Esophagus (tissue), 2 donors: ENCODE measurements at regions not wholly inside any gene's neighbourhood (a gene's known extent, or its start where the extent isn't known, plus 50 kb on each side); places are given as distances from the start of the nearest gene placed in this dataset.

Experiments used
- H3K27ac ChIP-seq, 2 donors: one replicate each; pipeline ENCODE4 v1.5.1; 2013; ENCODE audit warnings: low read depth in 2 of 2, mild to moderate bottlenecking in 2 of 2, inconsistent platforms in 1 of 2, low read length in 1 of 2, moderate library complexity in 1 of 2
- H3K27me3 ChIP-seq, 2 donors: one replicate each; pipeline ENCODE4 v1.6.1; 2013; ENCODE audit warnings: low read length in 2 of 2, control low read depth in 1 of 2, mild to moderate bottlenecking in 1 of 2; ENCODE audit not compliant: insufficient read depth in 2 of 2, control insufficient read depth in 1 of 2
- H3K36me3 ChIP-seq, 2 donors: one replicate each; pipeline ENCODE4 v1.6.1; 2013; ENCODE audit warnings: low read length in 1 of 2; ENCODE audit not compliant: control insufficient read depth in 2 of 2, insufficient read depth in 2 of 2
- H3K4me1 ChIP-seq, 2 donors: one replicate each; pipeline ENCODE4 v1.6.1; 2013; ENCODE audit warnings: low read length in 1 of 2; ENCODE audit not compliant: control insufficient read depth in 2 of 2, insufficient read depth in 2 of 2
- H3K4me3 ChIP-seq, 2 donors: one replicate each; pipeline ENCODE4 v1.5.1; 2013; ENCODE audit warnings: low read length in 2 of 2, mild to moderate bottlenecking in 2 of 2, low read depth in 1 of 2, moderate library complexity in 1 of 2
- H3K9me3 ChIP-seq, 2 donors: one replicate each; pipeline ENCODE4 v1.6.1; 2013; ENCODE audit warnings: mild to moderate bottlenecking in 2 of 2, low read depth in 1 of 2, low read length in 1 of 2, moderate library complexity in 1 of 2; ENCODE audit not compliant: control insufficient read depth in 2 of 2, insufficient read depth in 1 of 2
- WGBS, 2 donors: extraction: QIAGEN DNeasy Blood & Tissue Kit; methylation state at CpG; one replicate each; pipeline ENCODE4 v1.1.7; 2013; 5-methylcytosine and 5-hydroxymethylcytosine counted together
- donor health status: healthy with polysubstance abuse.
- donor health status: Bipolar disorder and iron deficiency.

GRCh38 chr3:137410028-137410427 is 354.1 kb upstream of the SOX14 start:
- no peaks in the 10 kb centered on the region for H3K9me3 ChIP-seq

GRCh38 chr3:137420198-137420995 is 343.7 kb upstream of the SOX14 start:
- Histone ChIP-seq H3K9me3 (peaks cover 3 to 8% of the 10 kb centered on the region in 2 donors), H3K36me3 (no peaks in the 10 kb centered on the region), H3K27me3 (no peaks in the 10 kb centered on the region), H3K4me3 (no peak overlapping the region), H3K27ac (no peak overlapping the region), H3K4me1 (no peaks in the 10 kb centered on the region)
- 85 to 91% methylated on average over 4 of the region's 4 CpGs for WGBS, 2 donors

More at GRCh38 chr3:137410028-137410427, 354.1 kb upstream of the SOX14 start:
- WGBS, 2 donors: 53% methylated on average over 1 of the region's 1 CpG
- Histone ChIP-seq H3K27me3 (no peaks in the 10 kb centered on the region), H3K4me3 (no peak overlapping the region), H3K36me3 (no peaks in the 10 kb centered on the region), H3K4me1 (no peaks in the 10 kb centered on the region), H3K27ac (no peak overlapping the region)

- H3K4me3 ChIP-seq: no peak overlapping the region
- H3K27ac ChIP-seq: no peak overlapping the region
- no peaks in the 10 kb centered on the region for H3K27me3 ChIP-seq
- no peaks in the 10 kb centered on the region for H3K4me1 ChIP-seq
- no peaks in the 10 kb centered on the region for H3K9me3 ChIP-seq
- H3K36me3 ChIP-seq: no peaks in the 10 kb centered on the region
Measured at GRCh38 chr3:137438561-137438960, 325.6 kb upstream of the SOX14 start.

- H3K4me1 ChIP-seq: no peaks in the 10 kb centered on the region
- no peak overlapping the region for H3K4me3 ChIP-seq
- H3K9me3 ChIP-seq: no peaks in the 10 kb centered on the region
- H3K36me3 ChIP-seq: no peaks in the 10 kb centered on the region
- no peak overlapping the region for H3K27ac ChIP-seq
- H3K27me3 ChIP-seq: no peaks in the 10 kb centered on the region
- WGBS, 2 donors: 72 to 80% methylated on average over 4 of the region's 4 CpGs
Measured at GRCh38 chr3:137460944-137461343, 303.2 kb upstream of the SOX14 start.

GRCh38 chr3:137463131-137463530 is 301.0 kb upstream of the SOX14 start:
- Histone ChIP-seq H3K9me3 (no peaks in the 10 kb centered on the region), H3K27ac (no peak overlapping the region), H3K4me1 (no peaks in the 10 kb centered on the region), H3K36me3 (no peaks in the 10 kb centered on the region), H3K4me3 (no peak overlapping the region), H3K27me3 (no peaks in the 10 kb centered on the region)
- 79 to 86% methylated on average over 5 of the region's 5 CpGs for WGBS, 2 donors

- Histone ChIP-seq H3K36me3 (no peaks in the 10 kb centered on the region), H3K9me3 (no peaks in the 10 kb centered on the region), H3K27ac (no peak overlapping the region), H3K4me3 (no peak overlapping the region), H3K4me1 (no peaks in the 10 kb centered on the region), H3K27me3 (no peaks in the 10 kb centered on the region)
- 49 to 62% methylated on average over 4 of the region's 4 CpGs for WGBS, 2 donors
Measured at GRCh38 chr3:137464341-137464740, 299.8 kb upstream of the SOX14 start.

GRCh38 chr3:137468446-137468845 is 295.7 kb upstream of the SOX14 start:
- 56 to 58% methylated on average over 7 of the region's 7 CpGs for WGBS, 2 donors

GRCh38 chr3:137469263-137469662 is 294.9 kb upstream of the SOX14 start:
- no peak overlapping the region for H3K27ac ChIP-seq
- no peaks in the 10 kb centered on the region for H3K27me3 ChIP-seq
- H3K4me1 ChIP-seq: no peaks in the 10 kb centered on the region

More at GRCh38 chr3:137468446-137468845, 295.7 kb upstream of the SOX14 start:
- no peaks in the 10 kb centered on the region for H3K36me3 ChIP-seq
- H3K4me3 ChIP-seq: no peak overlapping the region
- H3K9me3 ChIP-seq: no peaks in the 10 kb centered on the region
- no peaks in the 10 kb centered on the region for H3K27me3 ChIP-seq
- no peaks in the 10 kb centered on the region for H3K4me1 ChIP-seq
- H3K27ac ChIP-seq: no peak overlapping the region

GRCh38 chr3:137471130-137471529 is 293.0 kb upstream of the SOX14 start:
- 59 to 61% methylated on average over 4 of the region's 4 CpGs for WGBS, 2 donors
- no peaks in the 10 kb centered on the region for H3K4me1 ChIP-seq
- no peak overlapping the region for H3K27ac ChIP-seq
- H3K36me3 ChIP-seq: no peaks in the 10 kb centered on the region
- no peaks in the 10 kb centered on the region for H3K27me3 ChIP-seq
- H3K4me3 ChIP-seq: no peak overlapping the region
- no peaks in the 10 kb centered on the region for H3K9me3 ChIP-seq

More at GRCh38 chr3:137469263-137469662, 294.9 kb upstream of the SOX14 start:
- Histone ChIP-seq H3K9me3 (no peaks in the 10 kb centered on the region), H3K36me3 (no peaks in the 10 kb centered on the region), H3K4me3 (no peak overlapping the region)

GRCh38 chr3:137471558-137472204 is 292.4 kb upstream of the SOX14 start:
- Histone ChIP-seq H3K9me3 (no peaks in the 10 kb centered on the region), H3K27me3 (no peaks in the 10 kb centered on the region), H3K4me1 (no peaks in the 10 kb centered on the region), H3K27ac (no peak overlapping the region), H3K36me3 (no peaks in the 10 kb centered on the region), H3K4me3 (no peak overlapping the region)
- 63 to 76% methylated on average over 5 of the region's 5 CpGs for WGBS, 2 donors
